ENCODE measurements at regions not wholly inside any gene's neighbourhood (a gene's known extent, or its start where the extent isn't known, plus 50 kb on each side); places are given as distances from the start of the nearest gene placed in this dataset.
"Not testable (repeated sequence)": the region's sequence is repeated elsewhere in the genome, so short reads cannot be mapped to it uniquely, and the experiment has no call there.

- Histone ChIP-seq H3K36me3 (no peaks in the 10 kb centered on the region), H3K9me3 (peaks cover 5% of the 10 kb centered on the region), H3K27ac (no peak overlapping the region), H3K4me3 (no peak overlapping the region), H3K27me3 (no peaks in the 10 kb centered on the region), H3K4me1 (no peaks in the 10 kb centered on the region)
- WGBS: 81% methylated on average over 2 of the region's 2 CpGs
- TF ChIP-seq CTCF (IDR thresholded peaks at IDR 0.05): no peak
- no peak for TF ChIP-seq POLR2AphosphoS5 (IDR thresholded peaks at IDR 0.05)
- TF ChIP-seq EP300 (IDR thresholded peaks at IDR 0.05): no peak
- TF ChIP-seq POLR2A (IDR thresholded peaks at IDR 0.05): no peak
- no peak for DNase-seq (ENCODE audit: low spot score in 2 of 2)
These were observed 510.6 kb upstream of the ITGA1 start for GRCh38 chr5:52277101-52277500.

GRCh38 chr5:52282647-52283046, 505.1 kb upstream of the ITGA1 start:
- Histone ChIP-seq H3K36me3 (no peaks in the 10 kb centered on the region), H3K9me3 (peaks cover 5% of the 10 kb centered on the region), H3K27ac (no peak overlapping the region), H3K4me3 (no peak overlapping the region), H3K4me1 (no peaks in the 10 kb centered on the region), H3K27me3 (no peaks in the 10 kb centered on the region)
- DNase-seq (ENCODE audit: low spot score in 2 of 2): no peak
- TF ChIP-seq POLR2A (IDR thresholded peaks at IDR 0.05) (no peak), EP300 (IDR thresholded peaks at IDR 0.05) (no peak), CTCF (IDR thresholded peaks at IDR 0.05) (no peak), POLR2AphosphoS5 (IDR thresholded peaks at IDR 0.05) (no peak)

GRCh38 chr5:52283221-52283620, 504.5 kb upstream of the ITGA1 start:
- DNase-seq (ENCODE audit: low spot score in 2 of 2): no peak
- TF ChIP-seq POLR2A (IDR thresholded peaks at IDR 0.05): no peak
- TF ChIP-seq EP300 (IDR thresholded peaks at IDR 0.05): no peak
- TF ChIP-seq POLR2AphosphoS5 (IDR thresholded peaks at IDR 0.05): no peak
- no peak for TF ChIP-seq CTCF (IDR thresholded peaks at IDR 0.05)
- no peaks in the 10 kb centered on the region for H3K27me3 ChIP-seq

GRCh38 chr5:52300703-52301372, 486.9 kb upstream of the ITGA1 start:
- TF ChIP-seq CTCF (IDR thresholded peaks at IDR 0.05) (no peak), EP300 (IDR thresholded peaks at IDR 0.05) (no peak), POLR2A (IDR thresholded peaks at IDR 0.05) (no peak), POLR2AphosphoS5 (IDR thresholded peaks at IDR 0.05) (no peak)
- no peak overlapping the region for H3K4me3 ChIP-seq
- no peak for DNase-seq (ENCODE audit: low spot score in 2 of 2)
- H3K36me3 ChIP-seq: no peaks in the 10 kb centered on the region
- H3K27me3 ChIP-seq: no peaks in the 10 kb centered on the region
- no peak overlapping the region for H3K27ac ChIP-seq
- peaks cover 12% of the 10 kb centered on the region for H3K9me3 ChIP-seq
- 50% methylated on average over 2 of the region's 2 CpGs for WGBS
- no peaks in the 10 kb centered on the region for H3K4me1 ChIP-seq

More at GRCh38 chr5:52283221-52283620, 504.5 kb upstream of the ITGA1 start:
- H3K27ac ChIP-seq: no peak overlapping the region
- H3K4me1 ChIP-seq: no peaks in the 10 kb centered on the region
- no peaks in the 10 kb centered on the region for H3K36me3 ChIP-seq
- H3K4me3 ChIP-seq: no peak overlapping the region
- 50% methylated on average over 1 of the region's 1 CpG for WGBS
- H3K9me3 ChIP-seq: peaks cover 5% of the 10 kb centered on the region

GRCh38 chr5:52304816-52305215, 482.9 kb upstream of the ITGA1 start:
- not testable (repeated sequence) for DNase-seq (ENCODE audit: low spot score in 2 of 2); H3K4me3 ChIP-seq; H3K4me1 ChIP-seq; H3K27me3 ChIP-seq; H3K36me3 ChIP-seq; H3K27ac ChIP-seq
- 88% methylated on average over 9 of the region's 9 CpGs for WGBS
- H3K9me3 ChIP-seq: peaks cover 17% of the 10 kb centered on the region
